PC-9 (cell line): ENCODE measurements at regions not wholly inside any gene's neighbourhood (a gene's known extent, or its start where the extent isn't known, plus 50 kb on each side); places are given as distances from the start of the nearest gene placed in this dataset.

Experiments
- CTCF ChIP-seq: fragments of 200-600 bp; sonication (generic); conservative IDR thresholded peaks from 2 replicates; pipeline ENCODE4 v1.6.1; 2017; ENCODE audit warnings: mixed run types, antibody characterized with exemption, mild to moderate bottlenecking, moderate library complexity
- EZH2 ChIP-seq: fragments of 200-600 bp; sonication (generic); IDR thresholded peaks from 2 replicates; pipeline ENCODE4 v1.8.0; 2017; ENCODE audit warnings: antibody characterized with exemption, low read depth

DNA sequence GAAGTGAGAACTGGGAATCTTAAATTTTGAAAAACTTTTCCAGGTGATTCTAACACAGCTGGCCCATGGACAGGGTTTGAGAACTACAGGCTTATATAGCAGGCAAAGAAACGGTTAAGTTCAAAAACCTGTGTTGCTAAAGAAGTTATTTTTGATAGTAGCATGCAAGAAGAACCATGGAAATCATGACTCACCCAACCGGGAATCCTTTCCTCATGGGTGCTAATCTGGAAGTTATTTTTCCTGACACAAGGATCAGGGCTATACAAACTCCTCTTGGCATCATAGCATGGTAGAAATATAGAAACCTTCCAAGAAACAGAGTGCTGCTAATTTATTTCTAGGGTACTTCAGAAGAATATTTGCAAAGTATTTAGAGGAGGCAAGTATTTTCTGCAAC is 588.7 kb downstream of the CCER1 start:
- TF ChIP-seq CTCF (no peak), EZH2 (no peak)
